ENCODE measurements at regions not wholly inside any gene's neighbourhood (a gene's known extent, or its start where the extent isn't known, plus 50 kb on each side); places are given as distances from the start of the nearest gene placed in this dataset.
A peak's percentile ranks its signal among the peaks of the same experiment; 100 is the strongest.

DNA sequence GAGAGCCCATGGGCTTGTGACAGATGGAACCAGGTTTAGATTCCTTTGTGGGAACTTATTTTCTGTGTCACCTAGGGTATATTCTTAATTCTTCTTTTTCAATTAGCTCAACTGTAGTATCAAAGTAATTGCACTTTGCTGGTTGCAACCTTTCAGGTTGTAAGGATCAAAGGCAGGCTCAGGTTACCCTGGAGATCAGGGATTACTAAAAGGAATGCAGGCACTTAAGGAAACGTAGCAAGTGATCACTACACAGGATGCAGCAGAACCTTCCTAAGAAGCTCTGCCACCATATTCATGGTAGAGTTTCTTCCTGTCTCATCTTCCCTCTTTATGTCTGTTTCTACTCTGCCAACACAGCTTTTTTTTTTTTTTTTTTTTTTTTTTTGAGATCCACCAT, 133.2 kb upstream of the JAG1 start:
- DNase-seq, result no peak

DNA sequence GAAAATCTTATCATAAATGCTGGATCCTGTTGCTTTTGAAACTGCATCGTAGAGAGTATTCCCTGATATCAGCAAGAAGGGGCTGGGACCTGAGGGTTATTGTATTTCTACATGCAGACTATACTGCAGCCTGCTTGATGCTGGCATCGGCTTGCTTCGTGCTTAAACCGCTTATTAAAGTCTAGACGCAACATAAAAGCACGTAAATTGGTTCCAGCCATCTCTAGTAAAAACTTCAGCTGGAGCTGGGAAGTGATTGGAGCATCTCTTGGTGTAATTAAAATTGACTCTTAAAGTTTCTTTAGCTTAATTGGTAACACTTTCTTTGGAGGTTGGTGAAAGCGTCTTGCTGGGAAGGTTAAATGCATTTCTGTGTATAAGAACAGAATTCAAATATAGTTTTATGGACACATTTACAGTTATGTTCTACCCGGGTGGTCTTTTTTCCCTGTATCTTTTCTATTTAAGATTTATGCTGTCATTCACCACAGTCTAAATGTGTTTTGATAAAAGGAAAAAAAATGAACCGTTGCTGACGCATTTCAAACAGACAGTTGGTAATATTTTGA, 139.0 kb upstream of the JAG1 start:
- DNase-seq, result no peak

DNA sequence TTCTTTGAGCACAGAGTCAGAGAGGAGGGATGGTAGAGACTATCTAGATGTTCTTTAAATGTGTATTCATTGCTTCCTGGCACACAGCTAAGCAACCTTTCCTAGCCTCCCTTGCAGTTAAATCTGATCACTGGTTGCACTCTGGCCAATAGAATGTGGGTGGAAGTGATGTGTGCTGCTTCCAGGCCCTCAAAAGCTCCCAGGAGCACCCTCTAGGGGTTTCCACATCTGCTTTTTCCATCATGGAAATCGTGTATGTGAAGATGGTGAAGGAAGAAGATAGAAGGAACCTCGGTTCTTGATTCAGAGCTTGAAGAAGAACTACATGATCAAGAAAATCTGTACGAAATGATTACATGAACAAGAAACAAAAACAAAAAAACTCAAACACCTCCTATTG, 149.8 kb upstream of the JAG1 start:
- no peak for DNase-seq

GRCh38 chr20:10824750-10825500, 151.1 kb upstream of the JAG1 start:
- no peak for DNase-seq

DNA sequence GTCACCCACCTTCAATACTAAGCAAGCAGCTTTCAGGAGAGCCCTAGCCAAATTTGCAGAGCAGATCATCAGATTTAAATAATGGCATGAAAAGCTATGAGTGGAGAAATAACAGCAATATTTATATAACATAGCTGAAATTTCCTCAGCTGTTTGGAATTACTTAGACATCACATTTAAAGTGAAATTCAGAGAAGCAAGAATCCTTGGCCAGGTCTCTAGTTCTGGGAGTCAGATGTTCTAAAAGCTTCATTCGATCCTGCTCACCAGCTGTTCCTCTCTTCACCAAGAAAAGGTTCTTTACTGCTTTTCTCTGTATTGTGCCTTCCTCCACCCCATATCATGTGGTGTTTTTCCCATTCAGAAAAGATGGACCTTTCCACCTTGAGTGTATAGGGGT, 152.3 kb upstream of the JAG1 start:
- no peak for DNase-seq

GRCh38 chr20:10828180-10828579, 154.4 kb upstream of the JAG1 start:
- no peak for DNase-seq

DNA sequence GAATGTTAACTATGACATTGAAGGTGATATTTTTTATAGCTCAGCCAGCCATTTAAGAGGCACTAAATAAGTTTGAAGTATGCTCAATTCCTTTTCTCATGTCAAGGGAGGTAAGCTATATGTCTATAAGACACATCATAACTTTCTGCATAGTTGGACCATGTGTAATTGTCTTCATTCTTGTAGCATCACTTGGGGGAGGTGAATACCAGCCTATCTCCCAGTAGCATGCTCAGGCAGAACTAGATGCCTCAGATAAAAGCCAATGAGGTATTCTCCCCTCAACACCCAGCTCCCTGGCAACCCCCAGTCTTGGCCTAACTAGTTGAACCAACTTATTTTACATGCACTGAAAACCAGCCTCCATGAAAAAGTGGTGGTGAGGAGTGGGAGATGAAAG, 158.3 kb upstream of the JAG1 start:
- no peak for DNase-seq

DNA sequence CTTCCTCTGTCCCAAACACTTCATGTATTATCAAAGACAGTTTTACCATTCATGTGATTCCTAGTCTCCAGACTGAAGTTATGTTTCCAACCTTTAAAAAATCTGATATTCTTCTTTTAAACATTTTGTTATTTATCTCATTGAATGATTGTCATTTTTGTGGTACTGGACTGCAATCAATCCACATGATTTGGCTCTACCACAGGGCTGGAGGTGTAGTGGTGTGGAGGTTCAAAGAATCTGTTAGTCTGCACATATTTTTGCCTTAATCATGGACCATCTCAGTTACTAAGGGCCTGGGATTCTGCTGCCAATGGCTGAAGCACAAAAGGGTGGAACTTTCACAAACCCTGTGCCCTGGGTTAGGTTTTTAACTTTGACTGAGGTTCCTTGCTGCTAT, 164.1 kb upstream of the JAG1 start:
- DNase-seq, result no peak

DNA sequence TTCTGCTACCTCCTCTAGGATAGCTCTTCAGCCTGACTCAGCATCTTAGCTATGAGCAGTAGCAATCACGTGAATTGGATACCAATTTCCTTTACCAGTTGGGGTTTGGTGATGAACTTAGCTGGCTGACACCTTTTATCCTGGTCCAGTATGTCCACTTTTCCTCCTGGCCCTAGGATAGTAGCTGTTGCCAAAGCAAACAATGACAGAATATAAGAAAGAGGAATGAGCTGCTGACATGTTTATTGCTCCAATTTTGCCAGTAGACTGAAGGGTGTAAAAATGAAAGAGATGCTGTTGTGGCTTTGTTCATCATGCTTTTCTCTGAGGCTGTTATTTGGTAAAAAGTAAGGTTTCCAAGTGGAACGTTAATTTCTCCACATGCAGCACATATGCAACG, 168.3 kb upstream of the JAG1 start:
- DNase-seq, result no peak

GRCh38 chr20:10843146-10843711, 169.4 kb upstream of the JAG1 start:
- DNase-seq, result no peak

- no peak for DNase-seq
Observed at GRCh38 chr20:10846766-10847165, 173.0 kb upstream of the JAG1 start.

- no peak for DNase-seq
Observed at GRCh38 chr20:10848810-10849370, 175.1 kb upstream of the JAG1 start.

DNA sequence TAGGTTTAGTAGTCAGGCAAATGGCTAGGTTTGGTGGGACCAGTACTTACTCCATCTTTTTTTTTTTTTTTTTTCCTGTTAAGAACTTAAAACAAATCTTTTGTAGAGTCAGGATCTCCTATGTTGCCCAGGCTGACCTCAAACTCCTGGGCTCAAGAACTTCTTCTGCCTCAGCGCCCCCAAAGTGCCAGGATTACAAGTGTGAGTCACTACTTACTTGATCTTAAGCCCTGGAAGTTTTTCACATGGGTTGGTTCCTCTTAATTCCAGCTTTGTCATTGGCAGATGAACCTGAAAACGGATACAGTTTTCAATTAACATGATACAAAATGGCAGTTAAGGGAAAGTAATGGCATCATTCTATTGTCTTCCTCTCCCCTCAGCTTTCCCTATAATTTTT, 179.4 kb upstream of the JAG1 start:
- no peak for DNase-seq

DNA sequence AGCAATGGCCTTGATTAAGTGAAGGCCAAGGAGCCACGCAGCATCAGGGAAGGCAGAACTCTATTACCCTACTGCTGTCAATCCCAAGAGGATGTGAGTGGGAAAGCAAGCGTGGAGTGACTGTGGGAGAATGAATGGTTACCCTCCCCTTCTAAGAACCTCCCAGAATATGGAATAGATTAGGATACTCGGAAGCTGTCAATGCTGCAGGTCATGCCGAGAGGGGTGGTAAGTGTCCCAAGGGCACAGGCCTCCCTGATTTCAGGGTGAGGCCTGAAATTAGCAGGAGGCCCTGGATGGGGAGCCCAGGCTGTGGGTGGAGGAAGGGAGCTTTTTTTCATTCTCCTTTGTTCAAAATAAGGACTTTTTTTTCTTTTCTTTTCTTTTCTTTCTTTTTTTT, 179.9 kb upstream of the JAG1 start:
- DNase-seq, result no peak

DNA sequence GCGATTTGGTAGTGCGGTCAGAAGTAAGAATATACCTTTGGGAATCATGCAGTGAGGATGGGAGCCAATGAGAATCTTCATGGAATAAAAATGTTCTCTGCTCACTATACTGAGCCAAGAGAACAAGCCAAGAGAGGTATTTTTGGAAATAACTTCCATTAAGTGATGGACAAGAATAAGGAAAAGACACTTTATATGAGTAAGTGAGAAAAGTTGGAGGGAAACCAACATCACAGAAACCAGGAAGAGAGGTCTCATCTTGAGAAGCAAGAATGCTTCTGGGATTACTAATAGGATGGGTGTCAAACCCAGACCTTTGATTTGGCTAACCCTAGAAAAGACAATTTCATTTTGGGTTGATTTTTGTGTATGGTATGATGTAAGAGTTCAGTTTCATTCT, 181.2 kb upstream of the JAG1 start:
- DNase-seq, result no peak

DNA sequence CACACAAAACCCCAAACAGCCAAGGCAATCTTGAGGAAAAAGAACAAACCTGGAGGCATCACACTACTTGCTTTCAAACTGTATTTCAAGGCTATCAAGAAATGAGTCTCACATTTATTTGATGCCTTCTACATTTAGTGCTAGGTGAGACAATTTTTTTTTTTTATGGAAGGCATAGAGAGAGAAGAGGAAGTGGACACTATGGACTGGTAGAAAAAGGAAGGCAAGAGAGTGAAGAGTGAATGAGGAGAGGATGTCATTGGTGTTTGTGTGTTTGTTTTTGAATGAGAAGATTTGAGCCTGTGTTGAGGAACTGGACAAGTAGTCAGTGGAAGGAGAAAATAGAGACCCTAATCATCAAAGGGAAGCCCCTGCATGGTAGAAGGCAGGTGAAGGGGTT, 182.0 kb upstream of the JAG1 start:
- no peak for DNase-seq

GRCh38 chr20:10856237-10857015, 182.6 kb upstream of the JAG1 start:
- DNase-seq, result no peak

DNA sequence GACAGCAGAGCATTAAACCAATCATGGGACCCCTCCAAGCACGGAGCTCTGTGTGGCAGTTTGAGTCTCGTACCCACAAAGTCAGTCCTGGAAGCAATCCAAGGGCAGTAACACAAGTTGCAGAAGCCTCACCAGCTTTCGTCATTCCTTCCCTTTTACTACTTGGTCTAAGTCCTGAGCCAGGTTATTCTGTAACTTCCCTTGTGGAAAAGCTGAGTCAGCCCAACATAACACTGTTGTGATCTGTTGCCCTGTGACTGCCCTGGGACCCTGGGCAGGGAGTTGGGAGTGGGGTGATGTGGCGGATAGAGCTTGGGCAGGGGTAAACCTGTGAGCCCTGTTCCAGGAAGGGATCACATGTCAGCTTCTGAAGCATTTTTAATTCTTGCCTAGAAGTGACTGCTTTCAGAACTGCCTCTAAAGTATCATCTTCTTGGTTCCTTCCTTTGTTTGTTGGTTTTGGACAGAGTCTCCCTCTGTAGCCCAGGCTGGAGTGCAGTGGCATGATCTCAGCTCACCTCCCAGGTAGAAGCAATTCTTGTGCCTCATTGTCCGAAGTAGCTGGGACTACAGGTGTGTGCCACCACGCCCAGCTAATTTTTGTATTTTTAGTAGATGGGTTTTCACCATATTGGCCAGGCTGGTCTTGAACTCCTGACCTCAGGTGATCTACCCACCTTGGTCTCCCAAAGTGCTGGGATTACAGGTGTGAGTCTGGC, 183.7 kb upstream of the JAG1 start:
- DNase-seq, result peak; percentile 12 to 66

DNA sequence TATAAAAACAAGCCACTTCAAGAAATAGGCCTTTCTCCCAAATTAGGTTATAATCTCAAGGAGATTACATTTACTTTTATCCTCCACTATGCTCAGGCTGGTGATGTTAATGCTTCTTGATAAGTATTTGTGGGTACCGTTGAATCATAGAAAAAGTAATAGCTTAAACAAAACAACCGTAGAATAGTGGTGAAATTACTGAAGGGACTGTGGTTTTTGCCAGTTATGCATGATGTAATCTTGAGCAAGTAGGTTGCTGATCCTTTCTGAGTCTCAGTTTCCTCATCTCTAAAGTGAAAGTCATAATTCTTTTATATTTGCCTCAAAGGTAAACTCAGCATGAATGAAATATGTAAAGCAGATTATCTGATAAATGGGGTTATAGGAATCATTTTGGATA, 187.3 kb upstream of the JAG1 start:
- DNase-seq, result no peak

GRCh38 chr20:10861619-10862018, 187.8 kb upstream of the JAG1 start:
- no peak for DNase-seq

GRCh38 chr20:10863337-10864060, 189.7 kb upstream of the JAG1 start:
- DNase-seq, result no peak

GRCh38 chr20:10864076-10864672, 190.4 kb upstream of the JAG1 start:
- DNase-seq, result no peak
